SK-N-SH (cell line): ENCODE measurements at regions not wholly inside any gene's neighbourhood (a gene's known extent, or its start where the extent isn't known, plus 50 kb on each side); places are given as distances from the start of the nearest gene placed in this dataset.
"Not testable (repeated sequence)": the region's sequence is repeated elsewhere in the genome, so short reads cannot be mapped to it uniquely, and the experiment has no call there.

Experiments used
- CTCF ChIA-PET: fragments of 300-600, 350-600 bp; formaldehyde crosslinking; extraction: SDS; loops from one replicate; lab custom pipeline; 2021; lab: Yijun Ruan, JAX
- POLR2A ChIA-PET: fragments of 350-600 bp; sonication (Branson Sonifier 250); formaldehyde crosslinking; extraction: SDS; loops from one replicate; lab custom pipeline; 2020; ENCODE audit warnings: antibody characterized with exemption, inconsistent platforms; lab: Yijun Ruan, JAX
- DNase-seq: peaks from one replicate; pipeline ENCODE4 v3.0.0; 2012
- H2AFZ ChIP-seq: fragments of 200-600 bp; sonication (generic); 2 replicates; pipeline ENCODE4 v1.8.1; 2016; ENCODE audit warnings: antibody characterized with exemption, mild to moderate bottlenecking, low read depth
- H3F3A ChIP-seq: fragments of 200-600 bp; sonication (generic); replicated peaks from 2 replicates; pipeline ENCODE3; 2016; ENCODE audit warnings: antibody characterized with exemption, mild to moderate bottlenecking; ENCODE audit not compliant: insufficient read depth
- H3K27ac ChIP-seq, 2 experiments: fragments of 200-500 bp in 1 of 2; fragments of 200-600 bp in 1 of 2; sonication (Bioruptor generic) in 1 of 2; sonication (generic), shearing (Covaris generic) in 1 of 2; 2 replicates each; pipeline versions ENCODE4 v1.5.1 to v1.6.1; 2014 to 2016; ENCODE audit warnings: low read depth in 2 of 2, inconsistent platforms in 1 of 2, low read length in 1 of 2, mild to moderate bottlenecking in 1 of 2, mixed read lengths in 1 of 2
- H3K27me3 ChIP-seq: fragments of 200-600 bp; sonication (generic), shearing (Covaris generic); 2 replicates; pipeline ENCODE4 v1.6.1; 2016; ENCODE audit warnings: mixed run types; ENCODE audit not compliant: insufficient read depth
- H3K36me3 ChIP-seq, 2 experiments: fragments of 200-500 bp in 1 of 2; fragments of 200-600 bp in 1 of 2; sonication (Bioruptor generic) in 1 of 2; sonication (generic) in 1 of 2; replicated peaks in 1 of 2; 2 replicates each; pipeline versions ENCODE3 to v1.5.1; 2014 to 2016; ENCODE audit warnings: low read length in 1 of 2, mild to moderate bottlenecking in 1 of 2; ENCODE audit not compliant: insufficient read depth in 2 of 2, control insufficient read depth in 1 of 2
- H3K4me1 ChIP-seq, 2 experiments: fragments of 200-500 bp in 1 of 2; fragments of 200-600 bp in 1 of 2; sonication (Bioruptor generic) in 1 of 2; sonication (generic), shearing (Covaris generic) in 1 of 2; 2 replicates each; pipeline versions ENCODE4 v1.5.1 to v1.6.1; 2014 to 2016; ENCODE audit warnings: low read depth in 1 of 2, low read length in 1 of 2, mixed run types in 1 of 2; ENCODE audit not compliant: insufficient read depth in 2 of 2, control insufficient read depth in 1 of 2
- H3K4me2 ChIP-seq: fragments of 200-600 bp; sonication (generic), shearing (Covaris generic); 2 replicates; pipeline ENCODE4 v1.6.1; 2017; ENCODE audit warnings: mixed run types
- H3K4me3 ChIP-seq, 2 experiments: fragments of 200-500 bp in 1 of 2; fragments of 200-600 bp in 1 of 2; sonication (Bioruptor generic) in 1 of 2; sonication (generic), shearing (Covaris generic) in 1 of 2; 2 replicates each; pipeline versions ENCODE4 v1.5.1 to v1.8.1; 2014 to 2016; ENCODE audit warnings: low read depth in 2 of 2, inconsistent platforms in 1 of 2, low read length in 1 of 2, mild to moderate bottlenecking in 1 of 2, mixed read lengths in 1 of 2, moderate library complexity in 1 of 2
- H3K79me2 ChIP-seq: fragments of 200-600 bp; sonication (generic); 2 replicates; pipeline ENCODE4 v1.8.1; 2017; ENCODE audit warnings: mild to moderate bottlenecking; ENCODE audit not compliant: insufficient read depth
- H3K9ac ChIP-seq: fragments of 200-600 bp; sonication (generic); 2 replicates; pipeline ENCODE4 v1.6.1; 2017; ENCODE audit warnings: mixed run types
- H3K9me2 ChIP-seq: fragments of 200-600 bp; sonication (generic); 2 replicates; pipeline ENCODE4 v1.6.1; 2017; ENCODE audit warnings: mixed run types
- H3K9me3 ChIP-seq: fragments of 200-600 bp; sonication (generic); 2 replicates; pipeline ENCODE4 v1.6.1; 2017; ENCODE audit warnings: mixed run types, mild to moderate bottlenecking, moderate library complexity
- H4K20me1 ChIP-seq: fragments of 200-600 bp; sonication (generic); 2 replicates; pipeline ENCODE4 v1.6.1; 2017; ENCODE audit warnings: mild to moderate bottlenecking, mixed run types; ENCODE audit not compliant: insufficient read depth
- FOSL2 ChIP-seq: IDR thresholded peaks from 2 replicates; pipeline ENCODE4 v1.4.0; 2012; ENCODE audit warnings: low read depth, mild to moderate bottlenecking, moderate library complexity, borderline replicate concordance
- JUND ChIP-seq: IDR thresholded peaks from 2 replicates; pipeline ENCODE4 v1.4.0; 2012
- NRF1 ChIP-seq: IDR thresholded peaks from 2 replicates; pipeline ENCODE4 v1.6.1; 2012; ENCODE audit warnings: low read depth, mild to moderate bottlenecking, low read length
- RAD21 ChIP-seq: IDR thresholded peaks from 2 replicates; pipeline ENCODE4 v1.6.1; 2012; ENCODE audit warnings: mild to moderate bottlenecking, low read length
- RFX5 ChIP-seq: IDR thresholded peaks from 2 replicates; pipeline ENCODE4 v1.6.1; 2012; ENCODE audit warnings: mild to moderate bottlenecking, improper control_type of control experiment, low read length
- TAF1 ChIP-seq: IDR thresholded peaks from 2 replicates; pipeline ENCODE4 v1.6.1; 2012; ENCODE audit warnings: low read depth, mild to moderate bottlenecking, low read length, moderate library complexity, borderline replicate concordance
- TCF12 ChIP-seq: IDR thresholded peaks from 2 replicates; pipeline ENCODE4 v1.4.0; 2012
- WGBS: methylation state at CpG from one replicate; pipeline ENCODE4 v1.1.6; 2017; ENCODE audit warnings: low lambda C conversion rate; 5-methylcytosine and 5-hydroxymethylcytosine counted together
- TF ChIP-seq, protein P1 (sequence below): IDR thresholded peaks from 2 replicates; pipeline ENCODE4 v1.4.0; 2012; ENCODE audit warnings: low read depth
- TF ChIP-seq, protein P2 (sequence below): IDR thresholded peaks from 2 replicates; pipeline ENCODE4 v1.6.1; 2012; ENCODE audit warnings: mild to moderate bottlenecking, low read depth, low read length, moderate library complexity

DNA sequence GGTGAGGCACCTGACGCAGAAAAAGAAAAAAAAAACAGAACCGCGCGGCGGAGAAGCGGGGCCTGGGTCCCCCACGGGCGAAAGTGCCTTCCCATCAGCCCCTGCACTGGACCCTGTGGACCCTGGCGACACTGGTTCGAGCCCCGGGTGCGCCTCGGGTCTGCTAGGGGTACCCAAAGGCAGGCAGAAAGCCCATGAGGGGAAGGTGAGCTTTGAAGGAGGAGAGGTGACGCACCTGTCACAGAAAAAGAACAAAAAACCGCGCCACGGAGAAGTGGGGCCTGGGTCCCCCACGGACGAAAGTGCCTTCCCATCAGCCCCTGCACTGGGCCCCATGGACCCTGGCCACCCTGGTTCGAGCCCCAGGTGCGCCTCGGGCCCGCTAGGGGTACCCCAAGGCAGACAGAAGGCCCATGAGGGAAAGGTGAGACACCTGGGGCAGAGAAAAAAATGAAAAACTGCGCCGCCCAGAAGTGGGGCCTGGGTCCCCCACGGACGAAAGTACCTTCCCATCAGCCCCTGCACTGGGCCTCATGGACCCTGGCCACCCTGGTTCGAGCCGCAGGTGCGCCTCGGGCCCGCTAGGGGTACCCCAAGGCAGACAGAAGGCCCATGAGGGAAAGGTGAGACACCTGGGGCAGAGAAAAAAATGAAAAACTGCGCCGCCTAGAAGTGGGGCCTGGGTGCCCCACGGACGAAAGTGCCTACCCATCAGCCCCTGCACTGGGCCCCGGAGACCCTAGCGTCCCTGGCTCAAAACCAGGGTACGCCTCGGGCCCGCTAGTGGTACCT is 227.4 kb downstream of the CCDC74A start (continued):
- TF ChIP-seq TAF1: no peak
- TF ChIP-seq, protein P1, sequence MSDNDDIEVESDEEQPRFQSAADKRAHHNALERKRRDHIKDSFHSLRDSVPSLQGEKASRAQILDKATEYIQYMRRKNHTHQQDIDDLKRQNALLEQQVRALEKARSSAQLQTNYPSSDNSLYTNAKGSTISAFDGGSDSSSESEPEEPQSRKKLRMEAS: no peak
- TF ChIP-seq, protein P2, sequence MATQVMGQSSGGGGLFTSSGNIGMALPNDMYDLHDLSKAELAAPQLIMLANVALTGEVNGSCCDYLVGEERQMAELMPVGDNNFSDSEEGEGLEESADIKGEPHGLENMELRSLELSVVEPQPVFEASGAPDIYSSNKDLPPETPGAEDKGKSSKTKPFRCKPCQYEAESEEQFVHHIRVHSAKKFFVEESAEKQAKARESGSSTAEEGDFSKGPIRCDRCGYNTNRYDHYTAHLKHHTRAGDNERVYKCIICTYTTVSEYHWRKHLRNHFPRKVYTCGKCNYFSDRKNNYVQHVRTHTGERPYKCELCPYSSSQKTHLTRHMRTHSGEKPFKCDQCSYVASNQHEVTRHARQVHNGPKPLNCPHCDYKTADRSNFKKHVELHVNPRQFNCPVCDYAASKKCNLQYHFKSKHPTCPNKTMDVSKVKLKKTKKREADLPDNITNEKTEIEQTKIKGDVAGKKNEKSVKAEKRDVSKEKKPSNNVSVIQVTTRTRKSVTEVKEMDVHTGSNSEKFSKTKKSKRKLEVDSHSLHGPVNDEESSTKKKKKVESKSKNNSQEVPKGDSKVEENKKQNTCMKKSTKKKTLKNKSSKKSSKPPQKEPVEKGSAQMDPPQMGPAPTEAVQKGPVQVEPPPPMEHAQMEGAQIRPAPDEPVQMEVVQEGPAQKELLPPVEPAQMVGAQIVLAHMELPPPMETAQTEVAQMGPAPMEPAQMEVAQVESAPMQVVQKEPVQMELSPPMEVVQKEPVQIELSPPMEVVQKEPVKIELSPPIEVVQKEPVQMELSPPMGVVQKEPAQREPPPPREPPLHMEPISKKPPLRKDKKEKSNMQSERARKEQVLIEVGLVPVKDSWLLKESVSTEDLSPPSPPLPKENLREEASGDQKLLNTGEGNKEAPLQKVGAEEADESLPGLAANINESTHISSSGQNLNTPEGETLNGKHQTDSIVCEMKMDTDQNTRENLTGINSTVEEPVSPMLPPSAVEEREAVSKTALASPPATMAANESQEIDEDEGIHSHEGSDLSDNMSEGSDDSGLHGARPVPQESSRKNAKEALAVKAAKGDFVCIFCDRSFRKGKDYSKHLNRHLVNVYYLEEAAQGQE: no peak

DNA sequence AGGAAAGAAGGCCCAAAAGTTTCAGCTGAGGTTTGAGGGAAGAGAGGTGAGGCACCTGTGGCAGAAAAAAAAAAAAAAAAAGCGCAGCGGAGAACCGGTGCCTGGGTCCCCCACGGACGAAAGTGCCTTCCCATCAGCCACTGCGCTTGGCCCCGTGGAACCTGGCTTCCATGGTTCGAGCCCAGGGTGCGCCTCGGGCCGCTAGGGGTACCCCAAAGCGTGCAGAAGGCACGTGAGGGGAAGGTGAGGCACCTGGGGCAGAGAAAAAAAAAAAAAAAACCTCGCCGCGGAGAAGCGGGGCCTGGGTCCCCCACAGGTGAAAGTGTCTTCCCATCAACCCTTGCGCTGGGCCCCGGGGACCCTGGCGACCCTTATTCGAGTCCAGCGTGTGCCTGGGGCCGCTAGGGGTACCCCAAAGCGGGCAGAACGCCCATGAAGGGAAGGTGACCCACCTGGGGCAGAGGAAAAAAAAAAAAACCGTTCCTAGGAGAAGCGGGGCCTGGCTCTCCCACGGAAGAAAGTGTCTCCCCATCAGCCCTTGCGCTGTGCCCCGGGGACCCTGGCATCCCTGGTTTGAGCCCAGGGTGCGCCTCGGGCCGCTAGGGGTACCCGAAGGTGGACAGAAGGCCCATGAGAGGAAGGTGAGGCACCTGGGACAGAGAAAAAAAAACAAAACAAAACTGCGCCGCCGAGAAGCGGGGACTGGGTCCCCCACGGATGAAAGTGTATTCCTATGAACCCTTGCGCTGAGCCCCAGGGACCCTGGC is 228.6 kb downstream of the CCDC74A start:
- Histone ChIP-seq H3F3A (no peaks in the 10 kb centered on the region), H4K20me1 (no peaks in the 10 kb centered on the region), H3K9me2 (0 out of 2 replicates have a peak, but pooled peaks cover 3% of the 10 kb centered on the region), H3K27ac (no peak overlapping the region), H3K9me3 (no peaks in the 10 kb centered on the region), H3K4me2 (no peak overlapping the region), H3K4me3 (no peak overlapping the region), H2AFZ (no peak overlapping the region), H3K27me3 (no peaks in the 10 kb centered on the region), H3K79me2 (no peaks in the 10 kb centered on the region), H3K9ac (no peak overlapping the region), H3K36me3 (peaks cover 0 to 4% of the 10 kb centered on the region in 2 experiments)
- CTCF ChIA-PET: no interaction called here
- POLR2A ChIA-PET: no interaction called here
- no peak for DNase-seq
- 73% methylated on average over 37 of the region's 40 CpGs for WGBS
- TF ChIP-seq TCF12 (no peak), JUND (no peak), NRF1 (no peak), RAD21 (no peak), FOSL2 (no peak), RFX5 (no peak)
- TF ChIP-seq, protein P2: no peak
- TF ChIP-seq, all 33 proteins: peak for 0
- H3K4me1 ChIP-seq: no peaks in the 10 kb centered on the region

DNA sequence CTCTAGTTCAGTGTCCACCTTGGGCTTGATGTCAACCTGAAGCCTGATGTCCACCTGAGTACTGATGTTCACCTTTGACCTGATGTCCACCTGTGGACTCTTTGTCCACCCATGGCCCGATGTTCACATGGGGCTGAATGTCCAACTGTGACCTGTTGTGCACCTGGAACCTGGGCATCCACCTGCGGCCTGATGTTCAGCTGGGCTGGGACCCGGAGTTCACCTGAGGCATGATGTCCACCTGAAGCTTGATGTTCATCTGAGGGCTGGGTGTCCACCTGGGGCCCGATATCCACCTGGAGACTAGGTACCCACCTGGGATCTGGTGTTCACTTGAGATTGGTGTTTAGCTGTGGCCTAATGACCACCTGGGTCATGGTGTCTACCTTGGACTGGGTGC is 231.3 kb downstream of the CCDC74A start:
- H3F3A ChIP-seq, H3K9me2 ChIP-seq, H2AFZ ChIP-seq, H3K27ac ChIP-seq, H3K4me3 ChIP-seq, H3K4me2 ChIP-seq, H3K79me2 ChIP-seq, H3K36me3 ChIP-seq, H4K20me1 ChIP-seq, POLR2A ChIA-PET, H3K27me3 ChIP-seq, DNase-seq, H3K9ac ChIP-seq, H3K9me3 ChIP-seq, H3K4me1 ChIP-seq, CTCF ChIA-PET: not testable (repeated sequence)
- 58% methylated on average over 4 of the region's 4 CpGs for WGBS

- WGBS: no CpG with 5 or more reads among the region's 10 CpGs
- POLR2A ChIA-PET: not testable (repeated sequence)
Measured at GRCh38 chr2:131774955-131775555, 247.4 kb downstream of the CCDC74A start.

More at GRCh38 chr2:131774955-131775555, 247.4 kb downstream of the CCDC74A start:
- H3K36me3 ChIP-seq, H3K4me2 ChIP-seq, H3K4me3 ChIP-seq, H3K79me2 ChIP-seq, H2AFZ ChIP-seq, H3K9me2 ChIP-seq, H3K4me1 ChIP-seq, H3K9ac ChIP-seq, H3K27me3 ChIP-seq, H3K27ac ChIP-seq, DNase-seq, H3F3A ChIP-seq, CTCF ChIA-PET, H3K9me3 ChIP-seq, H4K20me1 ChIP-seq: not testable (repeated sequence)
